ENCODE measurements at regions not wholly inside any gene's neighbourhood (a gene's known extent, or its start where the extent isn't known, plus 50 kb on each side); places are given as distances from the start of the nearest gene placed in this dataset.

GRCh38 chr9:107131108-107131799 lies 151.8 kb upstream of the RAD23B start:
- H3K27ac ChIP-seq, result peak overlapping the region in 1 of 4 donors; percentile 44
- H3K9me3 ChIP-seq, result no peaks in the 10 kb centered on the region
- TF ChIP-seq POLR2A (IDR thresholded peaks at IDR 0.05) (no peak), CTCF (IDR thresholded peaks at IDR 0.05) (no peak)
- peak in 2 of 3 donors; percentile 49 to 70 for DNase-seq
- no peaks in the 10 kb centered on the region for H3K36me3 ChIP-seq
- no peak overlapping the region for H3K4me3 ChIP-seq
- no peaks in the 10 kb centered on the region for H3K4me1 ChIP-seq
- H3K27me3 ChIP-seq, result no peaks in the 10 kb centered on the region

DNA sequence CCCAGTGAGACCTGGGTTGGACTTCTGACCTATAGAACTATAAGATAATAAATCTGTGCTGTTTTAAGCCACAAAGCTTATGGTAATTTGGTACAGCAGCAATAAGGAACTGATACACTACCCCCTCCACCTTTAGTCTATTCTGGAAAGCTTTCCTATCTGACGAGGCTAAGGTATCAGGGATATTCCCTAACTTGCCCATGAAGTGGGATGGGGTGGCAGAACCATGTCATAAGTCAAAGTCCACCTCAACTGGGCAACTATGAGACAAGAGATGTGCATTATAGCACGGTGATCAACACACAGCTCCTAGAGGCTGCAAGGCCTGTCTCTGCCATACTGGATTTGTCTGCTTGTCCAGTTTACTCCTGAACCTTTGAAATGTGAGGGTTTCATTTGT lies 146.8 kb upstream of the RAD23B start:
- Histone ChIP-seq H3K27me3 (no peaks in the 10 kb centered on the region), H3K9me3 (no peaks in the 10 kb centered on the region), H3K27ac (peak overlapping the region in 2 of 4 donors; percentile 32 to 55), H3K4me1 (peaks cover 0 to 15% (median 0%) of the 10 kb centered on the region in 4 donors), H3K4me3 (no peak overlapping the region), H3K36me3 (no peaks in the 10 kb centered on the region)
- TF ChIP-seq CTCF (IDR thresholded peaks at IDR 0.05), result no peak
- peak in 1 of 2 donors; percentile 17 for TF ChIP-seq POLR2A (IDR thresholded peaks at IDR 0.05)
- DNase-seq, result peak in 1 of 3 donors; percentile 65

DNA sequence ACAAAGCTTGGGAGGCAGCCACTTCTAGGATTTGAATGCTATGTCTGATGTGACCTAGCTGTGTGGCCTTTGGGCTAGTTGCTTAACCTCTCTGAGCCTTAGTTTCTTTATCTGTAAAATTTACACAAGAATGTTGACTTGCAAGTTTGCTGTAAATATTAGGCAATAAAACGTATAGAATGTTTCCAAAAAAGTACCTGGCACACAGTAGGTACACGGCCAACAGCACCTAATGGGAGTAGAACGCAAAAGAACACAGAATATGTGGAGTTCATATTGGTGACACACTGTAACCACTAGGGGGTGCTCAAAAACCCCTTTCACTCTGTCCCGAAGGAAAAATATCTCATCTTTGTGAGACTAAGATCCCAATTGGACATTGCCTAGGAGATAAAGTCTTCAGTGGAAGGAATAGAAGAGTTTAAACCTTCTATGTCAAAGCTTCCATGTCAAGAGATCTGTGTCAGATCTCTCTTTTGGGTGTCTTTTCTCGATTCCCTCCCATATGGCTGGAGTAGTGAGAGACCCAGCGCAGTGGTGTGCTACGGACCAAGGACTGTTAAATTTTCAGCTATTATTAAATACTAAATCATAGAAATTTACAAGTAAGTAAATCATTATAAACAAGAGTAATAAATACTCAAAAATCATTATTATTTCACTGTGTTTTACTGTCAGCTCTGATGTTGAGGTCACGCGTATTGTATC lies 145.4 kb upstream of the RAD23B start:
- Histone ChIP-seq H3K9me3 (no peaks in the 10 kb centered on the region), H3K27me3 (no peaks in the 10 kb centered on the region), H3K36me3 (no peaks in the 10 kb centered on the region), H3K27ac (no peak overlapping the region), H3K4me3 (no peak overlapping the region), H3K4me1 (peaks cover 0 to 22% (median 0%) of the 10 kb centered on the region in 4 donors)
- no peak for TF ChIP-seq POLR2A (IDR thresholded peaks at IDR 0.05)
- TF ChIP-seq CTCF (IDR thresholded peaks at IDR 0.05), result peak; percentile 5 to 70 (median 52)
- DNase-seq, result no peak

DNA sequence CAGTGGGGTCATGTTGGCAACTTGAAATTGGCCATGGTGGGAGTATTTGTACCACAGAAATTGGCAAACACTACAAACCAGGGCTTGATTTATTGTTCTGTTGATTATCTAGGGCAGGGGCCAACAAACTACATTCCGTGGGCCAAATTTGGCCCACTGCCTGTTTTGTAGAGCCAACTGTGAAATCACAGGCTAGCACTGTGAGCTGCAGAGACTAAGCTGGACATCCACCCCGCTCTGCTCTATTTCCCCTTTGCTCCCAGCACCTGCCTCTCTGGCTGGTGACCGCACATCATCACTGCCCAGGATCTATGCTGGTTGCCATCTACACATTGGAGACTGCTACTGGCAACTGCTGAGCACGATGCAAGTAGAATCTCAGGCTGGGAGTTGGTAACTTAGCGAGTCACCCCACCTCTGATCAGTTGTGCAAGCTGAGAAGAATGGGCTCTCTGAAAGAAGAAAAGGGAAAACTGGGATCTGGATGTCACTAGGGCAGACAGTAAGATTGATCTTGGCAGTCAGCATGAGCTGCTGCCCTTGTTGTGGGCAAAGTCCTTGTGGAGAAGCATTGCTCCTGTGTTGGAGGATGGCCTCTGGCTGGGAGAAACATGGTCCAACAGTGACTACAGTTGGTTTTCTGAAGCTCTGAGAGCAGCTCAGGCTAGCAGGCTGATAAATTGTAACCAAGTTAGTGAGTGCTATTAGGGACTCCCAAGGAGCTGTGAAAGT lies 144.7 kb upstream of the RAD23B start:
- no peak overlapping the region for H3K4me3 ChIP-seq
- H3K27me3 ChIP-seq, result no peaks in the 10 kb centered on the region
- TF ChIP-seq POLR2A (IDR thresholded peaks at IDR 0.05), result no peak
- no peak for TF ChIP-seq CTCF (IDR thresholded peaks at IDR 0.05)
- no peak overlapping the region for H3K27ac ChIP-seq
- H3K4me1 ChIP-seq, result peaks cover 0 to 27% (median 0%) of the 10 kb centered on the region in 4 donors
- no peak for DNase-seq
- H3K36me3 ChIP-seq, result no peaks in the 10 kb centered on the region
- no peaks in the 10 kb centered on the region for H3K9me3 ChIP-seq

DNA sequence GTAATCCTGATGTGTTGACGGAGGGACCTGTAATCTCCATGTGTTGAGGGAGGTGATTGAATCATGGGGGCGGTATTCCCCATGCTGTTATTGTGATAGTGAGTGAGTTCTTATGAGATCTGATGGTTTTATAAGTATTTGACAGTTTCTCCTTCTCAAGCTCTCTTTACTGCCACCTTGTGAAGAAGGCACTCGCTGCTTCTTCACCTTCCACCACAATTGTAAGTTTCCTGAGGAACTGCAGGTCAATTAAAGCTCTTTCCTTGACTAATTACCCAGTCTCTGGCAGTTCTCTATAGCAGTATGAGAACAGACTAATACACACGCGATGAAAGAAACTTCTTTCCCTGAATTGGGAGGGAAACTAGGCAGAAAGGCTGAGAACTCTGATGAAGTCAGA lies 141.1 kb upstream of the RAD23B start:
- H3K4me1 ChIP-seq, result peaks cover 0 to 21% (median 0%) of the 10 kb centered on the region in 4 donors
- H3K4me3 ChIP-seq, result no peak overlapping the region
- H3K27ac ChIP-seq, result no peak overlapping the region
- no peaks in the 10 kb centered on the region for H3K9me3 ChIP-seq
- H3K36me3 ChIP-seq, result no peaks in the 10 kb centered on the region
- no peak for DNase-seq
- TF ChIP-seq POLR2A (IDR thresholded peaks at IDR 0.05) (no peak), CTCF (IDR thresholded peaks at IDR 0.05) (peak in 4 of 6 experiments; percentile 5 to 47 (median 44))
- no peaks in the 10 kb centered on the region for H3K27me3 ChIP-seq
